Activated CD8-positive, alpha-beta memory T cell treated with anti-CD3 and anti-CD28 coated beads, Interleukin-2, amount 50 U/mL, for 1 hour (primary cell): ENCODE measurements at regions not wholly inside any gene's neighbourhood (a gene's known extent, or its start where the extent isn't known, plus 50 kb on each side); places are given as distances from the start of the nearest gene placed in this dataset.
"Not testable (repeated sequence)": the region's sequence is repeated elsewhere in the genome, so short reads cannot be mapped to it uniquely, and the experiment has no call there.

Experiments
- DNase-seq: peaks from one replicate; pipeline ENCODE4 v3.0.0-alpha.2; 2020; ENCODE audit errors: extremely low read depth

GRCh38 chr11:95650276-95650675 is 139.3 kb downstream of the FAM76B start:
- no peak for DNase-seq

- DNase-seq = no peak
Measured at GRCh38 chr11:95647871-95648270, 141.7 kb downstream of the FAM76B start.

- no peak for DNase-seq
Measured at GRCh38 chr11:95647355-95647754, 142.2 kb downstream of the FAM76B start.

- no peak for DNase-seq
Measured at GRCh38 chr11:95641495-95641894, 148.1 kb downstream of the FAM76B start.

- no peak for DNase-seq
Measured at GRCh38 chr11:95638501-95638900, 151.1 kb downstream of the FAM76B start.

GRCh38 chr11:95625164-95625900 is 164.2 kb downstream of the FAM76B start:
- no peak for DNase-seq

GRCh38 chr11:95616256-95616804 is 173.3 kb downstream of the FAM76B start:
- no peak for DNase-seq

- DNase-seq = no peak
Measured at GRCh38 chr11:95611827-95612226, 177.8 kb downstream of the FAM76B start.

GRCh38 chr11:95610185-95610584 is 179.4 kb downstream of the FAM76B start:
- DNase-seq = not testable (repeated sequence)

GRCh38 chr11:95608093-95608492 is 181.5 kb downstream of the FAM76B start:
- no peak for DNase-seq

- DNase-seq = no peak
Measured at GRCh38 chr11:95606824-95607223, 182.8 kb downstream of the FAM76B start.

GRCh38 chr11:95605271-95605940 is 184.2 kb downstream of the FAM76B start:
- no peak for DNase-seq

GRCh38 chr11:95599959-95600586 is 189.5 kb downstream of the FAM76B start:
- DNase-seq = no peak

- DNase-seq = no peak
Measured at GRCh38 chr11:95595973-95596489, 193.6 kb downstream of the FAM76B start.

- no peak for DNase-seq
Measured at GRCh38 chr11:95595541-95595940, 194.0 kb downstream of the FAM76B start.

- DNase-seq = no peak
Measured at GRCh38 chr11:95593111-95593510, 196.5 kb downstream of the FAM76B start.

- no peak for DNase-seq
Measured at GRCh38 chr11:95592471-95592870, 197.1 kb downstream of the FAM76B start.

GRCh38 chr11:95589893-95590612 is 199.5 kb downstream of the FAM76B start:
- DNase-seq = no peak

- no peak for DNase-seq
Measured at GRCh38 chr11:95588821-95589220, 200.8 kb downstream of the FAM76B start.

- no peak for DNase-seq
Measured at GRCh38 chr11:95586661-95587060, 202.9 kb downstream of the FAM76B start.

GRCh38 chr11:95586155-95586554 is 203.4 kb downstream of the FAM76B start:
- no peak for DNase-seq

GRCh38 chr11:95585752-95586077 is 203.9 kb downstream of the FAM76B start:
- no peak for DNase-seq
